Stimulated activated CD8-positive, alpha-beta memory T cell treated with anti-CD3 and anti-CD28 coated beads, Interleukin-2, amount 100 ng/mL, for 1 hour (primary cell): ENCODE measurements at regions not wholly inside any gene's neighbourhood (a gene's known extent, or its start where the extent isn't known, plus 50 kb on each side); places are given as distances from the start of the nearest gene placed in this dataset.

Experiments used
- DNase-seq, 2 donors: peaks; one replicate each; pipeline ENCODE4 v3.0.0-alpha.2; 2020; ENCODE audit warnings: low read depth in 2 of 2

DNA sequence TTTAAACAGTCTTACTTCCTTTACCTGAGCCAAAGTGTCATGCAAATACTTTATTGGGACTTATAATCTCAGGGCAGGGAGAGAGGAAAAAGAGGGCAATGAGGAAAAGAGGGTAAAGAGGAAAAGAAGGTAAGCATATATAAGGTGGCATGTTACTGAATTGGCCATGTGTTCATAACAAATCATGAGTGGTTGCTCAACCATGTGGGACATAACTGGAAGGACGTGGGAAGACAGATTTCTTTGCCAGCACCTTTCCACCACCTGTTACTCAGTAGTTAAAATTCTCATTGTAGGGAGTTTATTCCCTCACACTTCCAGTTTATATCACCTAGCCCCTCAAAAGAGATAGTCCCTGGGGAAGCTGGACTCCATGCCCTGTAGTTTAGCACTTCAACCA, 54.7 kb upstream of the TPRG1 start:
- DNase-seq, result no peak

DNA sequence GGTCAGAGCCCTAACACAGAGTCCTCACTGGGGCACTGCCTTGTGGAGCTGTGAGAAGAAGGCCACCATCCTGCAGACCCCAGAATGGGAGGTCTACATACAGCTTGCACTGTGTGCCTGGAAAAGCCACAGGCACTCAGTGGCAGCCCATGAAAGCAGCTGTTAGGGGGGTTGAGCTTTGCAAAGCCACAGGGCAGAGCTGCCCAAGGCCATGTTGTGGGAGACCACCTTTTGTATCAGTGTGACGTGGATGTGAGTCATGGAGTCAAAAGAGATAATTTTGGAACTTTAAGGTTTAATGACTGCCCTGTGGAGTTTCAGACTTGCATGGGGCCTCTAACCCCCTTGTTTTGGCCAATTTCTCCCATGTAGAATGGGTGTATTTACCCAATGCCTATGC, 52.9 kb upstream of the TPRG1 start:
- no peak for DNase-seq

DNA sequence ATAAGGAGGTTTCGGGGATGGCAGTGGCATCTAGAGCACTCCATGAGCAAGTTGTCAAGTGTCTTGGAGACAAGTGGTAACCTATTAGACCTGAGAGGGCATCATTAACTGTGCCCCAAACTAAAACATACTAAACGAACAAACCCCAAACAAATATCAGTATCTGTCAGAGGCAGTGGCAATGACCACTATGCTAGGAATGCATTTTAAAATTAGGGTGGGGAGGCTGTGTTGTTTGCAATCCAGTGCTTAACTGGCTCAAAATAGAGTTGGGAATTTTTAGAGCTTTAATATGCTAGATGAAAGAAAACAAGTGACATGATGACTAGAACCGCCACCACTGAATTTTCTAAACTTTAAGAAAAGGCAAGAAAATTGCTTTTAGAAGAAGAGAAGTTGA, 51.8 kb upstream of the TPRG1 start:
- DNase-seq, result no peak

DNA sequence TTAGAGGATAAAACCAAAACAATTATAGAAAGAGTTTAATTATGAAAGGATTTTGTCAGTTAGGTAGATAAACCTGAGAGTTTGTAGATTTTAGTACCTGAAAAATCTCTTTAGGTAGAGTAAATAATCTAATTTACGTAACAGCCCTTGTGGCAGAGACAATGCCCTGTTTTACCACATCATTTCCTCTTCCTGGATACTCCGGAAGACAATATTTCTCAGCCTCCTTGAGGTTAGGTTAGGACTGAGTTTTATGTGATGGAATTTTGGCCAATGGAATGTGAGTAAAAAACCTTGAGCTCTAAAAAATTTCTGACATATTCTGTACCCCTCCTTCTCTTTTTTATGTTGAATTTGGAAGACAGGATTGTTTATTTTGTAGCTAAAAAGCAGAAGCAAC, 50.7 kb upstream of the TPRG1 start:
- no peak for DNase-seq
